Psoas muscle (tissue), 7 donors: ENCODE measurements at regions not wholly inside any gene's neighbourhood (a gene's known extent, or its start where the extent isn't known, plus 50 kb on each side); places are given as distances from the start of the nearest gene placed in this dataset.

Source experiments
- ATAC-seq, 4 donors: fragments of 200-7000 bp; cut with Tn5 transposase; one replicate each; pipeline ENCODE4 v1.9.1; 2020; ENCODE audit warnings: moderate library complexity in 3 of 4, mild to moderate bottlenecking in 2 of 4
- DNase-seq, 2 donors: peaks; one replicate each; pipeline ENCODE4 v3.0.0-alpha.2; 2020
- H3K27ac ChIP-seq: fragments of 200-600 bp; one replicate; pipeline ENCODE4 v1.8.0; 2022
- H3K27me3 ChIP-seq, 3 donors: fragments of 200-600 bp in 1 of 3; one replicate each; pipeline versions ENCODE4 v1.6.1 to v1.8.0; 2013 to 2022; ENCODE audit warnings: low read length in 2 of 3, mild to moderate bottlenecking in 2 of 3, moderate library complexity in 1 of 3; ENCODE audit not compliant: insufficient read depth in 3 of 3
- H3K36me3 ChIP-seq, 2 donors: fragments of 200-600 bp in 1 of 2; one replicate each; pipeline versions ENCODE4 v1.6.1 to v1.8.0; 2013 to 2022; ENCODE audit warnings: low read depth in 1 of 2, mild to moderate bottlenecking in 1 of 2, moderate library complexity in 1 of 2; ENCODE audit not compliant: insufficient read depth in 1 of 2
- H3K4me1 ChIP-seq: fragments of 200-600 bp; one replicate; pipeline ENCODE4 v1.8.0; 2022
- H3K4me3 ChIP-seq: fragments of 200-600 bp; one replicate; pipeline ENCODE4 v1.8.0; 2022; ENCODE audit warnings: mild to moderate bottlenecking
- H3K9me3 ChIP-seq: fragments of 200-600 bp; one replicate; pipeline ENCODE4 v1.8.0; 2022
- CTCF ChIP-seq: fragments of 200-600 bp; IDR thresholded peaks from one replicate; pipeline ENCODE4 v1.8.0; 2022; ENCODE audit warnings: antibody characterized with exemption
- WGBS, 3 donors: extraction: QIAGEN DNeasy Blood & Tissue Kit; methylation state at CpG; one replicate each; pipeline versions ENCODE4 v1.1.6 to v1.1.7; 2013; 5-methylcytosine and 5-hydroxymethylcytosine counted together
- intact Hi-C, 2 donors: fragments of 100-400 bp; cut with DNase I; formaldehyde crosslinking; loops; one replicate each; pipeline versions ENCODE4 v1.11.0 to v1.14.2; 2022
- donor health status: healthy with polysubstance abuse.
- donor health status: DM: no; HTN: no; CAD: no; lungs with moderate emphysema.
- donor health status: Bipolar disorder and iron deficiency.
- donor health status: healthy.
- donor health status: DM: yes; HTN: yes; CAD: no.
- donor health status: DM: no; HTN: no; CAD: no.
- donor health status: DM: yes; HTN: yes; CAD: no.

- no peaks in the 10 kb centered on the region for H3K4me1 ChIP-seq
- intact Hi-C loops: no loop called here
- H3K36me3 ChIP-seq: no peaks in the 10 kb centered on the region
- ATAC-seq (no peak), DNase-seq (no peak)
- no peak overlapping the region for H3K4me3 ChIP-seq
- H3K27me3 ChIP-seq: no peaks in the 10 kb centered on the region
- WGBS, 3 donors: 64 to 67% (median 64%) methylated on average over 4 of the region's 4 CpGs
- H3K27ac ChIP-seq: no peak overlapping the region
- no peaks in the 10 kb centered on the region for H3K9me3 ChIP-seq
- no peak for TF ChIP-seq CTCF
Measured at GRCh38 chr5:87671146-87671545, 258.4 kb upstream of the CCNH start.

GRCh38 chr5:87665166-87665565 is 252.4 kb upstream of the CCNH start:
- Histone ChIP-seq H3K4me3 (no peak overlapping the region), H3K9me3 (no peaks in the 10 kb centered on the region), H3K27me3 (no peaks in the 10 kb centered on the region), H3K27ac (no peak overlapping the region), H3K4me1 (no peaks in the 10 kb centered on the region), H3K36me3 (no peaks in the 10 kb centered on the region)
- DNase-seq: no peak
- ATAC-seq: no peak
- 70 to 92% (median 82%) methylated on average over 1 of the region's 1 CpG for WGBS, 3 donors
- TF ChIP-seq CTCF: no peak
- intact Hi-C loops: no loop called here

GRCh38 chr5:87661784-87662566 is 249.2 kb upstream of the CCNH start:
- DNase-seq: no peak
- ATAC-seq: no peak
- WGBS, 3 donors: 75 to 86% (median 77%) methylated on average over 2 of the region's 2 CpGs
- Histone ChIP-seq H3K27ac (no peak overlapping the region), H3K4me3 (no peak overlapping the region), H3K9me3 (no peaks in the 10 kb centered on the region), H3K27me3 (no peaks in the 10 kb centered on the region), H3K36me3 (no peaks in the 10 kb centered on the region), H3K4me1 (no peaks in the 10 kb centered on the region)
- intact Hi-C loops: no loop called here
- TF ChIP-seq CTCF: no peak

- intact Hi-C loops: no loop called here
- DNase-seq: no peak
- no peaks in the 10 kb centered on the region for H3K27me3 ChIP-seq
- 83 to 90% (median 87%) methylated on average over 2 of the region's 2 CpGs for WGBS, 3 donors
- no peaks in the 10 kb centered on the region for H3K9me3 ChIP-seq
- no peak for TF ChIP-seq CTCF
- H3K4me3 ChIP-seq: no peak overlapping the region
- no peak overlapping the region for H3K27ac ChIP-seq
- H3K36me3 ChIP-seq: no peaks in the 10 kb centered on the region
- ATAC-seq: no peak
- H3K4me1 ChIP-seq: no peaks in the 10 kb centered on the region
Measured at GRCh38 chr5:87653242-87653641, 240.5 kb upstream of the CCNH start.

- 43 to 50% (median 46%) methylated on average over 2 of the region's 2 CpGs for WGBS, 3 donors
Measured at GRCh38 chr5:87650284-87650683, 237.6 kb upstream of the CCNH start.

More at GRCh38 chr5:87650284-87650683, 237.6 kb upstream of the CCNH start:
- Histone ChIP-seq H3K4me1 (no peaks in the 10 kb centered on the region), H3K27ac (no peak overlapping the region), H3K36me3 (no peaks in the 10 kb centered on the region), H3K4me3 (no peak overlapping the region), H3K9me3 (no peaks in the 10 kb centered on the region), H3K27me3 (no peaks in the 10 kb centered on the region)
- DNase-seq (no peak), ATAC-seq (no peak)
- no peak for TF ChIP-seq CTCF
- intact Hi-C loops: no loop called here
